Inflammatory macrophage (primary cell): ENCODE measurements at regions not wholly inside any gene's neighbourhood (a gene's known extent, or its start where the extent isn't known, plus 50 kb on each side); places are given as distances from the start of the nearest gene placed in this dataset.
"Not testable (repeated sequence)": the region's sequence is repeated elsewhere in the genome, so short reads cannot be mapped to it uniquely, and the experiment has no call there.

Experiments
- DNase-seq, 2 donors: peaks; one replicate each; pipeline ENCODE4 v3.0.0-alpha.2; 2020 to 2022

GRCh38 chr6:43998592-43999243 is 128.5 kb downstream of the MRPL14 start:
- not testable (repeated sequence) for DNase-seq

GRCh38 chr6:43997990-43998585 is 129.2 kb downstream of the MRPL14 start:
- DNase-seq, result not testable (repeated sequence)

DNA sequence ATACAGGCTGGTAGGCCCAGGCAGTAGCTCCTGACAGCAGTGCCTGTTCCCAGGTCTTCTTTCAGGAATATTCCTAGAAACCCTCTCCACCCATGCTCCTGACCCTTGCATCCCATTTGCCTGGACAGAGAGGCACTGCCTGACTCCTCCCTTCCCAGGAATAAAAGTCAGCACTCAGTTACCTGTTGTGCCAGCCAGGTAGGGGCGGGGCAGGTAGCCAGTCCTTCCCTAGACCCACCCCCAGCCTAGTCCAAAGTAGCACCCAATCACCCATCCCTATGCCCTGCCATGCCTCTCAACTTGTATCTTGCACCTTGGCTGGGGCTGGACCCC is 129.9 kb downstream of the MRPL14 start:
- no peak for DNase-seq

DNA sequence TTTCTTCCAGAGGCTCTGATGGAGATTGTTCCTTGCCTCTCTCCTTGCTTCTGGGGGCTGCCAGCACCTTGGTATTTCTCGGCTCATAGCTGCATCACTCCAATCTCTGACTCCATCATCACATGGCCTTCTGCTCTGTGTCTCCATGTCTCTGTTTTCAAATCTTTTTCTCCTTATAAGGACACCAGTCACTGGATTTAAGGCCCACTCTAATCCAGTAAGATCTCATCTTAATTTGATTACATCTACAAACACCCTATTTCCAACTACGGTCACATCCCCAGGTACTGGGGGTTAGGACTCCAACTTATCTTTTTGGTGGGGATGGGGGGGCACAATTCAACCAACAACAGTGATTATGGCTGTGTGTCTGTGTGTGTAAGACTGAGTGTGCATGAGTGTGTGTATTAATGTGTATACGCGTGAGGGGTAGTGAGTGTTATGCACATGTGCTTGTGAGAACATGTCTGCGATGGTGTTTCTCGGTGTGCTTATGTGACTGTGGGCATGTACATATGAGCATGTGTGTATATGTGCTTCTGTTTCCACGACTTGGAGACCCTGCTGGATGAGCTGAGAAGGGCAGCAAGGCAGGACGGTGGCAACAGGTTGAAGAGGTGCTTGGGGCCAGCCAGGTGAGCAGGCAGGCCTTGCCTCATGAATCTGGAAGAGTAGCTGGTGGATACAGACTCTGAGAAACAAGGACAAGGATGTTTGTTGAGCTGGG is 130.5 kb downstream of the MRPL14 start:
- no peak for DNase-seq

DNA sequence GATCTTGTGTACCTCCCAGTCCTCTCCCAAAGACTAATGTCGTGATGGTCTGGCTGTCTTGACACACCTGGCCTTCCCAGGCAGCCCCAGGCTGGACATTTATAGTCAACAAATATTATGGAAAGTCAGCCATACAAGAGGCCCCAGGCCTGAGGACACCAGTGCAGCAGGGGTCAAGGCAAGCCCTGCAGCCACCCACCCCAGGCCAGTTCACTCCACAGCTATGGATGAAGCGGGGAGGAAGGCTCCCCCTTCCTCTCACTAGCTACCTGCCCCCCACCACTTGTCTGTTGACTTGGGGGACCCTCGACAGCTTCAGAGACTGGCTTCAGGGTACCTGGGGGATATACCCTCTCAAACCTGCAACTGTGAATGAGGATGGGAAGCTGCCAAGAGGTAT is 132.1 kb downstream of the MRPL14 start:
- no peak for DNase-seq

DNA sequence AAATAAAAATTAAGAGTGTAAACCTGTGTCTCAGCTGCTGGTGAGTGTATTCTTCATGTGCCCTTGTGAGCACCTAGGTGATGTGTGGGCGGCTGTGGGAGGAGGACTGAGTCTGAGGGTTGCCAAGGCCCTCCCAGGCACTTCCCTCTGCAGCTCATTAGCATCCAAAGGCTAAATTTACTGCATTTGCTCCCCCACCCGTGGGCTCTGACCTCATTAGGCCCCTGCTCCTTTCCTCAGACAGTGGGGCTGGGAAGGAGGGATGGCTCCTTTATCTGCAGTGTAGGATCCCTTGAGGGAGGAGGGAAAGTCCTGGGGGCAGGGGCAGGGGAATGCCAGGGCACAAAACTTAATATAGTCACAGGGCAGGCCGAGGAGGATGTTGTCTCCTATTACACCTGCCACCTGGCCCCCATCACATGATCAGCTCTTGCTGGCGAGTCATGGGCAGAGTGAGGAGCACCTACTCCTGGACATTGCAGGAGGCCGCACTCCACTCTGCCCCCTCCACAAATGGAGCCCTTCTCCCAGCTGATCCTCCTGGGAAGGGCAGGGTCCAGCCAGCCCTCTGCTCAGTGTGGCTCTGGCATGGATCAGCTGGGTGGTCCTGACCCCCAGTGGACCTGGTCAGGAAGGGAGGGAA is 133.2 kb downstream of the MRPL14 start:
- DNase-seq, result peak in 1 of 2 donors; percentile 37

DNA sequence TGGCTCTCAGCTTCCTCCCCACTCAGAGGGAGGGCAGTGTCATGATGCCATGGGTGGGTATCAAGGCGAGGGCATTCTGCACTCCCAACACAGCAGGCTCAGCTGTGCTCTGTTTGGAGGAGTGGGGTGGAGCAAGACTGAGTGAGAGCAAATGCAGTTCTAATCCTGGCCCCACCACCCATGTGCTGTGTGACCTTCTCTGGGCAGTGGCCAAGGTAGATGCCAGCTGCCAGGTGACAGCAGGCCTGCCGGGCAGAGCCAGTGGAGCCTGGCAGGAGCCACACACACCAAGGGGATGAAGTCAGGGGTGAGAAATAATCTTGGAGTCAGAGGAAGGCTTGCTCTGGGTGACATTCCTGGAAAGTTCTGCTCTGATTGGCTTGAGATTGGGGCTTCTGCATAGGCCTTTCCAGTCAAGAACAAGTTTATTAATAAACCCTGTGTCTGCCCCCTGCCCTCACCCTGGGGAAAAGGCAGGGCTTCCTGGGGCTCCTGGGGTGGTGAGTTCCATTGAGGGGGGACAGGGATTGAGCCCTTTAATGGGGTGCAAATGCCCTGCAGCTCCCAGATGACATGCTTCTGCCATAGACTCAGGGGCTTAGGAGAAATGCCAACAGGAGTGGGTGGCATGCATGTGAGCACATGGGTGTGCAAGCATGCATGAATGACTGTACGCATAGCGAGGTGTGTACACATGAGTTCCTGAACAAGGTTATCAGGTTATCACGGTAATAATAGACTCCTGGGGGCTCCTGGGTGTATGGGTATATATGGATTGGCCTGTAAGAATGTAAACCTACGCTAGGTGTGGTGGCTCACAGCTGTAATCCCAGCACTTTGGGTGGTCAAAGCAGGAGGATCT is 134.2 kb downstream of the MRPL14 start:
- no peak for DNase-seq

- no peak for DNase-seq
These were observed 135.1 kb downstream of the MRPL14 start for GRCh38 chr6:43992126-43992663.

- DNase-seq, result no peak
These were observed 136.3 kb downstream of the MRPL14 start for GRCh38 chr6:43990627-43991619.

DNA sequence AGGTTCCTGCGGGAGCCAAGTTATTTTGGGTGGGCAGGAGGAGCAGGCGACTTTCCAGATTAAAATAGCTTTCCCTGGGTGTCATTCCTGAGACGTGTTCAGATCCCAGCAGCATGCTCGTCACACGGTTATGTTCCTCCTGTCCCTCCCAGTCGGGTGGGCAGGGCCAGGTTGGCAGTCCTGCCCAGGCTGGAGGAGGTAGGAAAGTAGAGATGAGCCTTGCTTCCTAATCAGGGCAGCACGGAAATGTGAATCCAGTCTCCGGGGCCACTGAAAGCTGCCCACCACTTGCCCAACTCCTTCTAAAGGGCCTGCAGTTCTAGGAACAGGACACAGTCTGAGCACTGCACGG is 137.0 kb downstream of the MRPL14 start:
- DNase-seq, result no peak

DNA sequence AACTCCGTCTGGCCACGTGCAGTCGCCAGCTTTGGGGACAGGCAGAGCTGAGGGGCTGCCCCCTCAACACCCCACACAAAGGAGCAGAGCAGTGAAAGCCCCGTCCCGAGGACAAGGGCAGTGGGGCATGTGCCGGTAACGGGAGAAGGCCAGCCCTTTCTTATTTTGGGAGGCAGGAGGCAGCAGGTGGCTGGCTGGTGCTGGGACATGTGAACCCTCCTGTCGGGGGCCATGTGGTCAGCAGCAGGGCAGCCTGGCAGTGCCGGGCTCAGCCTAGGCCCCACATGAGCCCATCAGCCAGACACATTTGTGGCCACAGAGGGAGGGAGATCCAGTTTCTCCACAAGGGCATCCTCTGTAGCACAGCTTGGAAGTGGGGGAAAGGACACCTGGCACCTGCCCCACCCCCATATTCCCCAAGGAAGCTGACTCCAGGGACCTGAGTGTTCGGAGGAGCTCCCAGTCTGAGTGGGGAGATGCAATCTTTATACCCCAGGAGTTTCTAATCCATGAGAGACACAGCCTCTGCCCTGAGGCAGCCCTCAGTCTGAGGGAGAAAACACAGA is 137.6 kb downstream of the MRPL14 start:
- DNase-seq, result no peak

DNA sequence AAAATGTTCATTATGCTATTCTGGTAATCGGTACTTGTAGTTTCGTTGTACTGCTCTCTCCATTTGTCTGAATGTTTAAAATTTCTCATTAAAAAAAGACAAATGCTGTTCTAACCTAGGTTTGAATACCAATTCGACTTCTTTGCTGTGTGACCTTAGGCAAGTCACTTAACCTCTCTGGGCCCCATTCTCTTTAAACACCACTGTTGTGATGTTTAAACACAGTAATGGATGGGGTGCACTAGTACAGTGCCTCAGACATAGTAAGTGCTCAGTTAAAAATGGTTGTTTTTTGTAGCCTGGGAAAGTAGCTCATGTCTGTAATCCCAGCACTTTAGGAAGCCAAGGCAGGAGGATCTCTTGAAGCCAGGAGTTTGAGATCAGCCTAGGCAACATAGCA is 138.5 kb downstream of the MRPL14 start:
- DNase-seq, result no peak

DNA sequence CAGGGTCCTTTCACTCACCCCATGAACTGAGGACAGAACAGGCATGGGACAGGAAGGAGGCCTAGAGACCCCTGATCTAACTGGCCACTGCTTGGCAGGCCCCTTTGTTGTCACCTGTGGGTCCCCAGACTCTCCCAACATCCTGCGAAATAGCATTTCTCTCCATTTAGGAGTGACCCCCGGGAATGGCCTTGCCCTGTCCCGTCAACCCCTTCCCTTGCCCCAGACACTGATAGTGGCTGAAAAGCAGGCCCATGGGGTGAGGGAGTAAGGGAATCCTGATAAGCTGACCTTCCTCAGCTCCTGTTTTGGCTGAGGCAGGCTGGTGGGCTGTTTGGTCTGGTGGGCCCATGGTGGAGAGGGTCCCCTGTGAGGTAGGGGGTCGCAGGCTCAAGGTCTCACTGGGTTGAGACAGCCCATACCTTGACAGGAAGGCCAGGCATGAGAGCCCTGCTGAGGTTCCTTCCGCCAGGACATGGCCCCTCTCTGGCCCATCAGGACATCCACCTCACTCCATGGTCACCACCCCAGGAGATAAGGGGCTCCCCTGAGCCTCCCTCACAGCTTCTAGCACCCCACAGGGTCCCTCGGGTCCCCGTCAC is 139.3 kb downstream of the MRPL14 start:
- no peak for DNase-seq

- no peak for DNase-seq
These were observed 141.0 kb downstream of the MRPL14 start for GRCh38 chr6:43986177-43986825.

DNA sequence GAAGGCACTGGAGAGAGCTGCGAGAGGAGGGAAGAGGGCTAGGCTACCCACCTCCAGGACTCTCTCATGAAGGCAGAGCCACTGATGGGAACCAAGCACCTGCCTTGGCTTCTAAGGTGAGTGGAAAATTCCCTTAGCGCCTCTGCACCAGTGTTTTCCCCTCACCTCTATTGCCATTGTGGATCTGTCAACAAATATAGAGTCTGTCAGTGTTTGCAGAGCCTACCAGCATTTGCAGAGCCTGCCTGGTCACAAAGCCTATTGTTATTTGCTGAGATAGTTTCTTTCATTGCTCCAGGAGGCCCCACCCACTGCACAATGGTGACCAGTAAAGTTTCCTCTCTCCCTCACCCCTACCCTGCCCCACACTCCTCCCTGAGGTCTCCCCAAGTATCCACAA is 141.9 kb downstream of the MRPL14 start:
- no peak for DNase-seq

DNA sequence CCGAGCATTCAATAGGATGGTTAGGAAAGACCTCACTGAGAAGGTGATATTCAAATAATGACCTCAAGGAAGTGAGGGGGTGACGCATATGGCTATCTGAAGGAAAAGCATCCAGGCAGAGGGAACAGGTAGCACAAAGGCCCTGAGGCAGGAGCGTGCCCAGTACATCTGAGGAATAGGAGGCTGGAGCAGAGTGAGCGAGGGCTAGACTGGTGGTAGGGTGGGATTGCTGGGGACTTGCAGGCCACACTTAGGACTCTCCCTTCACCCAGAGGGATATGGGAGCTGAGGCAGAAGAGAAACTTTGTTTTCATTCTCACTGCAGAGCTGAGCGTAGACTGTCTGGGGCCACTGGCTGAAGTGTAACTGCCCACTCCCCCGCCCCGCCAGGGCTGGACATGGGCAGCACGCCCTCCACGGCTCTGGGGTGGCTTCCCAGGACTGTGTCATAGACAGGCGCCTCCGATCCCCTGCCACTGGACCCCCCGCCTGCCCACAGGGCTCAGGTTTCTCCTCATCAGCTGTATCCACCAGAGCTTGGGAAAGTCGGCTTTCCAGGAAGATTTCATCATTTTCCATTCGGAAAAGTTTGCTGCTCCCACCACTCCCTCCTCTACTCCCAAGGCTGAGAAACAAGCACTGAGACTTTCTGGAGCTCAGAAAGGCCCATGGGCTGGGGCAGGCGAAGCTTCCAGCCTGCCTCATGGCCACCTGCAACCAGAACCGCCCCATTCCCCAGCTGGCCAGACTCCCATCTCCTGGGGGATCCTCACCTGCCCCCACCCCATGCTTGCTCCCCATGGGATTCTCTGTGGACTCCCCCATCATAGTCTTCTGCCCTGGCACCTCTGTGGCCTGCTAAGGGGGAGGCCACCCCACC is 142.6 kb downstream of the MRPL14 start:
- DNase-seq, result no peak

GRCh38 chr6:43983632-43984031 is 143.6 kb downstream of the MRPL14 start:
- no peak for DNase-seq

DNA sequence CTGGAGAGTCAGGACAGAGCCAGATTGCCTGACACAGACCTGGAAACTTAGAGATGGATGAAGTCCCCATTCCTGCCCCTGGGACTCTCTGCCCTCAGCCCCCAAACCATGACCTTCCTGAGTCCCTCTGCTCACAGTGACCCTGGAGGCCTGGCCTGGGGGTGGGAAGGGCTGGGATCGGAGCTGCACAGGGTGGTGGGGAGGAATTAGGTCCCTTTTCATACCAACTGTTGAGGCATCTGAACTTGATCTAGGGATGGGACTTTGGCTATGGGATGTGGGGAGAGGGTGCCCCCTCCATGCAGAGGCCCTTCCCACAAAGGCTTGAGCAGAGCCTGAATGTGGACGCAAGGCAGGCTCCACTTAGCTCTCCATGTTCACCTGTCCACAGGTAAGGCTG is 144.1 kb downstream of the MRPL14 start:
- no peak for DNase-seq

DNA sequence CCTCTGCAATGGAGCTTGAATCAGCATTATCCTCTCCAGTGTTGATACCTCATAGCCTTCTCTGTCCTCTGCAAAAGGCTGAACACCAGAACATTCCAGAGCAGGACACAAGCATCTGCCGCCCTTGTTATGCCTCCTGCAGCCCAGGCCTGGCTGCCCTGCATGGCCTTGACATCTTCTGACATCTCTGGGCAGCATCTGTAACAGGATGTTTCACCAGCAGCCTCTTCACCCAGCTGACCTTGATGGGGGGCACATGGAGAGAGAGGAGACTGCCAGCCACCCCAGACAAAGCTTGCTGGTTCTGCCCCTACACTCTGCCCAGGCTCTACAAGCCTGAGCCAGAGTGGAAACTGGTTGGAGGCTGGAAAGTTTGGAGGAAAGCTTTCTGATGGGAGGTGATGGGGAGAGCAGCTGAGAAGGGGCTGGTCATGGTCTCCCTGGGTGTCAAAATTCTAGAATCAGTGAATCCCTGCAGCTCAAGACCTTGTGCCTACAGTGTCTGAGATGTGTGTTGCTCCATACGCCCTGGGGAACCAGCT is 145.1 kb downstream of the MRPL14 start:
- no peak for DNase-seq
